ENCODE measurements at regions not wholly inside any gene's neighbourhood (a gene's known extent, or its start where the extent isn't known, plus 50 kb on each side); places are given as distances from the start of the nearest gene placed in this dataset.

- H3K27ac Mint-ChIP-seq, result no peak overlapping the region
- DNase-seq, result no peak
- peaks cover 6% of the 10 kb centered on the region for H3K27me3 Mint-ChIP-seq (ENCODE audit: low read depth, poor library complexity)
- no peaks in the 10 kb centered on the region for H3K36me3 Mint-ChIP-seq (ENCODE audit: low read depth)
- peaks cover 10% of the 10 kb centered on the region for H3K4me1 Mint-ChIP-seq
- H3K9me3 Mint-ChIP-seq, result no peaks in the 10 kb centered on the region
- no peak overlapping the region for H3K4me3 Mint-ChIP-seq
- TF ChIP-seq, protein P1, sequence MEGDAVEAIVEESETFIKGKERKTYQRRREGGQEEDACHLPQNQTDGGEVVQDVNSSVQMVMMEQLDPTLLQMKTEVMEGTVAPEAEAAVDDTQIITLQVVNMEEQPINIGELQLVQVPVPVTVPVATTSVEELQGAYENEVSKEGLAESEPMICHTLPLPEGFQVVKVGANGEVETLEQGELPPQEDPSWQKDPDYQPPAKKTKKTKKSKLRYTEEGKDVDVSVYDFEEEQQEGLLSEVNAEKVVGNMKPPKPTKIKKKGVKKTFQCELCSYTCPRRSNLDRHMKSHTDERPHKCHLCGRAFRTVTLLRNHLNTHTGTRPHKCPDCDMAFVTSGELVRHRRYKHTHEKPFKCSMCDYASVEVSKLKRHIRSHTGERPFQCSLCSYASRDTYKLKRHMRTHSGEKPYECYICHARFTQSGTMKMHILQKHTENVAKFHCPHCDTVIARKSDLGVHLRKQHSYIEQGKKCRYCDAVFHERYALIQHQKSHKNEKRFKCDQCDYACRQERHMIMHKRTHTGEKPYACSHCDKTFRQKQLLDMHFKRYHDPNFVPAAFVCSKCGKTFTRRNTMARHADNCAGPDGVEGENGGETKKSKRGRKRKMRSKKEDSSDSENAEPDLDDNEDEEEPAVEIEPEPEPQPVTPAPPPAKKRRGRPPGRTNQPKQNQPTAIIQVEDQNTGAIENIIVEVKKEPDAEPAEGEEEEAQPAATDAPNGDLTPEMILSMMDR (IDR thresholded peaks at IDR 0.05), result no peak
These were observed 198.5 kb upstream of the SLC24A3 start for GRCh38 chr20:19013907-19014306.

DNA sequence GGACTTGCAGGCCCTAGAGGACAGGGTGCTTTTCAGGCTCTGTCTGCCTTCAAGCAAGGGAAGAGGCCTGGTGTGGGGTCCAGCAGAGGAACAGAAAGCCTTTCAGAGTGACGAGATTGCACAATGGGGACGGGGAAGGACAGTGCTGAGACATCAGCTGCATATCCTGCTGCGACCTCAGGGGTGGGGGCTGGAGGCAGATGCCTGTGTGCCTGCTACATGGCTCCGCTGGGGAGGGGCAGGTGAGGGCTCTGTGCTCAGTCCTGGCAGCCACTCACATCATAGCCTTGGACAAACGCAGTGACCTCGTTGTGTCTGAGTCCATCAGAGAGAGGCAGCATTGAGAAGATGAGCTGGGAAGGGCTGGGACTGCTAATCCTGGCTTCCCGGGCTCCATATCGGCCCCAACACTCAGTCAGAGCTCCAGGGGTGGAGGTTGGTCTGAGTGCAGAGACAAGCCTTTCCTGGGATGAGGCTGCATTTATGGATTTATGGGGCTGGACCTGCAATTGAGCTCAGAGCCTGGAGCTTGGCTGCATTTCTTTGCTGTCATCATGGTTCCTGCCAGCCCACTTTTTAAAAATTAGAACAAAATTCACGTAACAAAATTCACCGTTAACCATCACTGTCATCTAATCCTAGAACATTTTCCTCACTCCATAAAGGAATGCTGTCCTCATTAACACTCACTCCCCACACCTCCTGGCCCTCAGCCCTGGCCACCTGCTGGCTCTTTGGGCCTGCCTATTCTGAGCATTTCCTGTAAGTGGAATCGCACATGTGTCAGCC, 196.9 kb upstream of the SLC24A3 start:
- TF ChIP-seq, protein P1 (IDR thresholded peaks at IDR 0.05), result no peak
- DNase-seq, result no peak
- H3K4me1 Mint-ChIP-seq, result peaks cover 21% of the 10 kb centered on the region
- H3K9me3 Mint-ChIP-seq, result no peaks in the 10 kb centered on the region
- H3K27ac Mint-ChIP-seq, result no peak overlapping the region
- H3K27me3 Mint-ChIP-seq (ENCODE audit: low read depth, poor library complexity), result peaks cover 6% of the 10 kb centered on the region
- no peaks in the 10 kb centered on the region for H3K36me3 Mint-ChIP-seq (ENCODE audit: low read depth)
- H3K4me3 Mint-ChIP-seq, result no peak overlapping the region

- Mint-ChIP-seq H3K27ac (no peak overlapping the region), H3K4me1 (peaks cover 24% of the 10 kb centered on the region), H3K27me3 (ENCODE audit: low read depth, poor library complexity) (peaks cover 6% of the 10 kb centered on the region), H3K9me3 (no peaks in the 10 kb centered on the region), H3K36me3 (ENCODE audit: low read depth) (no peaks in the 10 kb centered on the region), H3K4me3 (no peak overlapping the region)
- no peak for DNase-seq
- TF ChIP-seq, protein P1 (IDR thresholded peaks at IDR 0.05), result no peak
These were observed 196.3 kb upstream of the SLC24A3 start for GRCh38 chr20:19016140-19016497.

DNA sequence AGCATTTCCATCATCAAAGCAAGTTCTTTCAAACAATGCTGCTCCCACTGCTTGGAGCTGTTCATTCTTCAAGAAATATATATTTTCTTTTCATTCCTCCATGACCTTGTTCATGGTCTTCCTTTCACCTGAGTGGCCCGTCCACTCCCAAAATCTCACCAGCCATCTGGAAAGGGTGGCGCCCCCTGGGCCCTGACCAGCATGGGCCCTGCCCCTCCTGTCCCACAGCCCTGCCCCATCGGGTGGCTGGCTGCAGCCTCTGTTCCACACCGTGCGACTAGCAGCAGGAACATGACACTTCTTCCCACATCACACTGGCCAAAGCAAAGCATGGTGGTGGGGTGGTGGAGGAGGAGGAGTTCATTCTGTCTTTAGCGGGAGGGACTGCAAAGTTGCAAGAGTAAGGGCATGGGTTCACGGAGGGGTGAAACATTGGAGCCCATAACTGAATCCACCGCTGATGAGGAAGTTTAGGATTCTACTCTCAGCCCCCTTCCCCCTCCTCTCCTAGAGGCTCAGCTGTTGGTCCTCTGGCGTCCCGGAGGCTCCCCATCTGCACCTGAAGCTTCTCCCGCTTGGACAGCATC, 195.2 kb upstream of the SLC24A3 start:
- Mint-ChIP-seq H3K4me3 (no peak overlapping the region), H3K27me3 (ENCODE audit: low read depth, poor library complexity) (peaks cover 6% of the 10 kb centered on the region), H3K36me3 (ENCODE audit: low read depth) (no peaks in the 10 kb centered on the region), H3K4me1 (peaks cover 24% of the 10 kb centered on the region), H3K9me3 (no peaks in the 10 kb centered on the region), H3K27ac (no peak overlapping the region)
- TF ChIP-seq, protein P1 (IDR thresholded peaks at IDR 0.05), result no peak
- DNase-seq, result no peak

DNA sequence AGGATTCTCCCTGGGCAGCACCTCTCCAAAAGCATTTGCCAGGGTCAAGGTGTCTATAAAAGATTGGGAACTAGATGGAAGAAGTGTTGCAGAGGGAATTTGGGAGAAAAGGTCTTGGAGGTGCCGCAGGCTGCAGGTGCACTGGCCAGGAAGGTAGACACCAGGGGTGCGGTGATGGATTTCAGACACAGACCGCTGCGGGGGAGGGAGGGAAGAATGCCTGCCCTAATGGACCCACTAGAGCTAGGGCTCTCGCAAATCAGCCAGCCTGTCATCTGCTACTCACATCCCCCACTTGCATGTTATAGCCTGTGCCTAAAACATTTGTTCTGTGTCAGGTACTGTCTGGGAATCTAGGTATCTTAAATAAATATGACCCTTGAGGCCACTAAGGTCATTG, 193.6 kb upstream of the SLC24A3 start:
- peaks cover 24% of the 10 kb centered on the region for H3K4me1 Mint-ChIP-seq
- TF ChIP-seq, protein P1 (IDR thresholded peaks at IDR 0.05), result no peak
- peaks cover 6% of the 10 kb centered on the region for H3K27me3 Mint-ChIP-seq (ENCODE audit: low read depth, poor library complexity)
- no peaks in the 10 kb centered on the region for H3K36me3 Mint-ChIP-seq (ENCODE audit: low read depth)
- peak; percentile 41 for DNase-seq
- no peak overlapping the region for H3K27ac Mint-ChIP-seq
- no peaks in the 10 kb centered on the region for H3K9me3 Mint-ChIP-seq
- H3K4me3 Mint-ChIP-seq, result no peak overlapping the region
